Thyroid gland (tissue), 4 donors: ENCODE measurements at regions not wholly inside any gene's neighbourhood (a gene's known extent, or its start where the extent isn't known, plus 50 kb on each side); places are given as distances from the start of the nearest gene placed in this dataset.

ENCODE experiments used
- DNase-seq, 2 donors: peaks; one replicate each; pipeline ENCODE4 v3.0.0-alpha.2; 2019
- H3K27ac ChIP-seq, 3 donors: fragments of 200-600 bp; sonication (generic); 1 replicate in 2 of 3; 2 replicates in 1 of 3; pipeline ENCODE4 v1.5.1; 2016 to 2019; ENCODE audit warnings: mild to moderate bottlenecking in 1 of 3, moderate library complexity in 1 of 3
- H3K27me3 ChIP-seq: fragments of 200-600 bp; sonication (generic); one replicate; pipeline ENCODE4 v1.5.1; 2019
- H3K36me3 ChIP-seq, 2 donors: fragments of 200-600 bp; sonication (generic); one replicate each; pipeline ENCODE4 v1.5.1; 2016 to 2019
- H3K4me1 ChIP-seq, 2 donors: fragments of 200-600 bp; sonication (generic); one replicate each; pipeline ENCODE4 v1.5.1; 2017 to 2019
- H3K4me3 ChIP-seq, 3 donors: fragments of 200-600 bp; sonication (generic); replicated peaks in 1 of 3; 1 replicate in 2 of 3; 2 replicates in 1 of 3; pipeline ENCODE4 v1.5.1; 2016; ENCODE audit warnings: mild to moderate bottlenecking in 1 of 3
- H3K9me3 ChIP-seq: fragments of 200-600 bp; sonication (generic); one replicate; pipeline ENCODE4 v1.5.1; 2017
- CTCF ChIP-seq, 6 experiments: fragments of 200-600 bp in 3 of 6; fragments of 450-650 bp in 3 of 6; sonication (generic) in 3 of 6; IDR thresholded peaks; one replicate each; pipeline ENCODE4 v1.5.1; 2016 to 2019; ENCODE audit warnings: antibody characterized with exemption in 6 of 6, mild to moderate bottlenecking in 2 of 6, inconsistent platforms in 1 of 6, moderate library complexity in 1 of 6
- POLR2A ChIP-seq, 2 donors: fragments of 450-650 bp; IDR thresholded peaks; one replicate each; pipeline ENCODE4 v1.6.1; 2017; ENCODE audit warnings: antibody characterized with exemption in 2 of 2, mild to moderate bottlenecking in 2 of 2, moderate library complexity in 1 of 2
- WGBS, 2 donors: methylation state at CpG; one replicate each; pipeline ENCODE4 v1.1.5; 2017; 5-methylcytosine and 5-hydroxymethylcytosine counted together
- intact Hi-C: fragments of 100-400 bp; cut with DNase I; formaldehyde crosslinking; loops from one replicate; pipeline ENCODE4 v1.15.1; 2023

- H3K27ac ChIP-seq = no peak overlapping the region
- no peaks in the 10 kb centered on the region for H3K27me3 ChIP-seq
- H3K9me3 ChIP-seq = no peaks in the 10 kb centered on the region
- H3K4me1 ChIP-seq = peaks cover 0 to 10% of the 10 kb centered on the region in 2 donors
- intact Hi-C loops = no loop called here
- WGBS, 2 donors = 92 to 94% methylated on average over 6 of the region's 6 CpGs
- no peaks in the 10 kb centered on the region for H3K36me3 ChIP-seq
- TF ChIP-seq CTCF (IDR thresholded peaks at IDR 0.05) (no peak), POLR2A (IDR thresholded peaks at IDR 0.05) (no peak)
- no peak for DNase-seq
- H3K4me3 ChIP-seq = no peak overlapping the region
Observed at GRCh38 chr10:21019436-21019835, 122.3 kb upstream of the NEBL start.

- no peaks in the 10 kb centered on the region for H3K9me3 ChIP-seq
- no peaks in the 10 kb centered on the region for H3K27me3 ChIP-seq
- intact Hi-C loops = no loop called here
- no peak for DNase-seq
- TF ChIP-seq POLR2A (IDR thresholded peaks at IDR 0.05) (no peak), CTCF (IDR thresholded peaks at IDR 0.05) (no peak)
- 72 to 79% methylated on average over 4 of the region's 4 CpGs for WGBS, 2 donors
- H3K4me1 ChIP-seq = peaks cover 0 to 3% of the 10 kb centered on the region in 2 donors
- no peak overlapping the region for H3K27ac ChIP-seq
- H3K4me3 ChIP-seq = no peak overlapping the region
- H3K36me3 ChIP-seq = no peaks in the 10 kb centered on the region
Observed at GRCh38 chr10:21015851-21016250, 118.7 kb upstream of the NEBL start.

GRCh38 chr10:21014141-21014540 is 117.0 kb upstream of the NEBL start:
- intact Hi-C loops = no loop called here
- Histone ChIP-seq H3K4me1 (peaks cover 0 to 3% of the 10 kb centered on the region in 2 donors), H3K4me3 (no peak overlapping the region), H3K36me3 (no peaks in the 10 kb centered on the region), H3K9me3 (no peaks in the 10 kb centered on the region), H3K27me3 (no peaks in the 10 kb centered on the region), H3K27ac (no peak overlapping the region)
- TF ChIP-seq POLR2A (IDR thresholded peaks at IDR 0.05) (no peak), CTCF (IDR thresholded peaks at IDR 0.05) (no peak)
- 76 to 82% methylated on average over 3 of the region's 3 CpGs for WGBS, 2 donors
- no peak for DNase-seq

GRCh38 chr10:21011433-21012018 is 114.4 kb upstream of the NEBL start:
- peaks cover 0 to 3% of the 10 kb centered on the region in 2 donors for H3K4me1 ChIP-seq
- no peak for TF ChIP-seq POLR2A (IDR thresholded peaks at IDR 0.05)
- H3K4me3 ChIP-seq = no peak overlapping the region
- H3K27ac ChIP-seq = no peak overlapping the region
- intact Hi-C loops = no loop called here
- DNase-seq = no peak
- H3K36me3 ChIP-seq = no peaks in the 10 kb centered on the region
- WGBS, 2 donors = 90 to 96% methylated on average over 4 of the region's 4 CpGs
- no peaks in the 10 kb centered on the region for H3K27me3 ChIP-seq
- H3K9me3 ChIP-seq = no peaks in the 10 kb centered on the region

- TF ChIP-seq CTCF (IDR thresholded peaks at IDR 0.05) (no peak), POLR2A (IDR thresholded peaks at IDR 0.05) (no peak)
- WGBS, 2 donors = 91 to 93% methylated on average over 3 of the region's 3 CpGs
- Histone ChIP-seq H3K4me3 (no peak overlapping the region), H3K27me3 (no peaks in the 10 kb centered on the region), H3K27ac (no peak overlapping the region), H3K4me1 (no peaks in the 10 kb centered on the region), H3K36me3 (no peaks in the 10 kb centered on the region), H3K9me3 (no peaks in the 10 kb centered on the region)
- intact Hi-C loops = no loop called here
- DNase-seq = no peak
Observed at GRCh38 chr10:21010615-21011014, 113.5 kb upstream of the NEBL start.
